ENCODE measurements at regions not wholly inside any gene's neighbourhood (a gene's known extent, or its start where the extent isn't known, plus 50 kb on each side); places are given as distances from the start of the nearest gene placed in this dataset.

DNA sequence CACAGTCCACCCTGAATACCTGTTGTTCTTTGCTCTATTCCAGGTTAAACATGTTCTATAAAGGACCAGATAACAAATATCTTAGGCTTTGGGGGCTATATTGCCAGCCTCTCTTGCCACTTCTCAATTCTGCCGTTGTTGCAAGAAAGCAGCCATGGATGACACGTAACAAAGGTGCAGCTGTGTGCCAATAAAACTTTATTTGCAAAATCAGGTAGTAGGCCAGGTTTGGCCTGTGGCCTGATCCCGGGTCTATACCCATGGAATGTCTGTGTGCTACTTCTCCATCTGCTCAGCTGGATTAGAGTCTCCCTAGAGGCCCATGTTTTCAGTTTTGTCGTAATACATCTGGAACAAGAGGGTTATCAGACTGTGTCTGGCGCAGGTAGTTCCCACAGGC lies 175.3 kb upstream of the KCNG1 start:
- TF ChIP-seq, protein P1, sequence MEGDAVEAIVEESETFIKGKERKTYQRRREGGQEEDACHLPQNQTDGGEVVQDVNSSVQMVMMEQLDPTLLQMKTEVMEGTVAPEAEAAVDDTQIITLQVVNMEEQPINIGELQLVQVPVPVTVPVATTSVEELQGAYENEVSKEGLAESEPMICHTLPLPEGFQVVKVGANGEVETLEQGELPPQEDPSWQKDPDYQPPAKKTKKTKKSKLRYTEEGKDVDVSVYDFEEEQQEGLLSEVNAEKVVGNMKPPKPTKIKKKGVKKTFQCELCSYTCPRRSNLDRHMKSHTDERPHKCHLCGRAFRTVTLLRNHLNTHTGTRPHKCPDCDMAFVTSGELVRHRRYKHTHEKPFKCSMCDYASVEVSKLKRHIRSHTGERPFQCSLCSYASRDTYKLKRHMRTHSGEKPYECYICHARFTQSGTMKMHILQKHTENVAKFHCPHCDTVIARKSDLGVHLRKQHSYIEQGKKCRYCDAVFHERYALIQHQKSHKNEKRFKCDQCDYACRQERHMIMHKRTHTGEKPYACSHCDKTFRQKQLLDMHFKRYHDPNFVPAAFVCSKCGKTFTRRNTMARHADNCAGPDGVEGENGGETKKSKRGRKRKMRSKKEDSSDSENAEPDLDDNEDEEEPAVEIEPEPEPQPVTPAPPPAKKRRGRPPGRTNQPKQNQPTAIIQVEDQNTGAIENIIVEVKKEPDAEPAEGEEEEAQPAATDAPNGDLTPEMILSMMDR (IDR thresholded peaks at IDR 0.05; ENCODE audit: low read depth, low read length, missing control alignments), result no peak
- H3K4me3 ChIP-seq (replicated peaks; ENCODE audit: low read depth, low read length), result no peak overlapping the region
- no peak for DNase-seq (ENCODE audit: extremely low read depth, low read depth)

GRCh38 chr20:51196991-51197651 lies 174.2 kb upstream of the KCNG1 start:
- TF ChIP-seq, protein P1 (IDR thresholded peaks at IDR 0.05; ENCODE audit: low read depth, low read length, missing control alignments), result no peak
- no peak overlapping the region for H3K4me3 ChIP-seq (replicated peaks; ENCODE audit: low read depth, low read length)
- DNase-seq (ENCODE audit: extremely low read depth, low read depth), result no peak

GRCh38 chr20:51195990-51196389 lies 173.1 kb upstream of the KCNG1 start:
- TF ChIP-seq, protein P1 (IDR thresholded peaks at IDR 0.05; ENCODE audit: low read depth, low read length, missing control alignments), result no peak
- no peak for DNase-seq (ENCODE audit: extremely low read depth, low read depth)
- H3K4me3 ChIP-seq (replicated peaks; ENCODE audit: low read depth, low read length), result no peak overlapping the region

GRCh38 chr20:51195419-51195901 lies 172.6 kb upstream of the KCNG1 start:
- no peak overlapping the region for H3K4me3 ChIP-seq (replicated peaks; ENCODE audit: low read depth, low read length)
- TF ChIP-seq, protein P1 (IDR thresholded peaks at IDR 0.05; ENCODE audit: low read depth, low read length, missing control alignments), result no peak
- DNase-seq (ENCODE audit: extremely low read depth, low read depth), result no peak

- TF ChIP-seq, protein P1 (IDR thresholded peaks at IDR 0.05; ENCODE audit: low read depth, low read length, missing control alignments), result no peak
- H3K4me3 ChIP-seq (replicated peaks; ENCODE audit: low read depth, low read length), result no peak overlapping the region
- DNase-seq (ENCODE audit: extremely low read depth, low read depth), result no peak
These were observed 170.3 kb upstream of the KCNG1 start for GRCh38 chr20:51193066-51193772.

DNA sequence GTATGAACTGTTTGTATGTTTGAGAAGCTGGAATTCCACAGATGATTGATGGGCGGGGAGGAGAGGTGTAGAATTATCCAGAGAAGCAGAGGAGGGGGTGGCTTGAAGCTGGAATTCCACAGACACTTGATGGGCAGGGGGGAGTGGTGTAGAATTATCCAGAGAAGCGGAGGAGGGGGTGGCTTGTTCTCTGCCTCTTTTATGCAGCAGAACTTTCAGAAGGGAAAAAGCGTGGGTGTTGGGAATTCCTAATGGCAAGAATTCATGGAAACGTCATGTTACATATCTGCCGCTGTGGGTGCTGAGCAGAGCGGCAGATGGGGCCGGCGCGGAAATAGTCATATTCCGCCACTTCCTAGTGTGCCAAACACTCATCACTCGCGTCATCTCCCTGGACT lies 167.9 kb upstream of the KCNG1 start:
- TF ChIP-seq, protein P1 (IDR thresholded peaks at IDR 0.05; ENCODE audit: low read depth, low read length, missing control alignments), result no peak
- H3K4me3 ChIP-seq (replicated peaks; ENCODE audit: low read depth, low read length), result no peak overlapping the region
- DNase-seq (ENCODE audit: extremely low read depth, low read depth), result no peak
